B cell (primary cell): ENCODE measurements at regions not wholly inside any gene's neighbourhood (a gene's known extent, or its start where the extent isn't known, plus 50 kb on each side); places are given as distances from the start of the nearest gene placed in this dataset.

ENCODE experiments used
- CTCF ChIP-seq: fragments of 200-600 bp; IDR thresholded peaks from one replicate; pipeline ENCODE4 v1.8.0; 2022; ENCODE audit warnings: antibody characterized with exemption, mild to moderate bottlenecking
- EZH2 ChIP-seq: IDR thresholded peaks from 2 replicates; pipeline ENCODE4 v1.6.1; 2012; ENCODE audit warnings: borderline replicate concordance, low read depth, mild to moderate bottlenecking, moderate library complexity, low read length; ENCODE audit not compliant: insufficient read depth, poor library complexity, severe bottlenecking

- no peak for TF ChIP-seq CTCF
- no peak for TF ChIP-seq EZH2
Measured at GRCh38 chr17:69918164-69918563, 156.9 kb upstream of the KCNJ16 start.
